Vagina (tissue), 2 donors: ENCODE measurements at regions not wholly inside any gene's neighbourhood (a gene's known extent, or its start where the extent isn't known, plus 50 kb on each side); places are given as distances from the start of the nearest gene placed in this dataset.

ENCODE experiments used
- DNase-seq, 2 donors: peaks; one replicate each; pipeline ENCODE4 v3.0.0-alpha.2; 2017; ENCODE audit errors: extremely low spot score in 2 of 2
- H3K27ac ChIP-seq: fragments of 200-600 bp; sonication (generic); one replicate; pipeline ENCODE4 v1.5.1; 2019
- H3K27me3 ChIP-seq: fragments of 200-600 bp; sonication (generic); one replicate; pipeline ENCODE4 v1.5.1; 2019
- H3K36me3 ChIP-seq, 2 donors: fragments of 200-600 bp; sonication (generic); one replicate each; pipeline ENCODE4 v1.5.1; 2017 to 2019
- H3K4me1 ChIP-seq: fragments of 200-600 bp; sonication (generic); one replicate; pipeline ENCODE4 v1.5.1; 2019
- H3K4me3 ChIP-seq, 2 donors: fragments of 200-600 bp; sonication (generic); 1 replicate in 1 of 2; 2 replicates in 1 of 2; pipeline ENCODE4 v1.5.1; 2016 to 2019
- H3K9me3 ChIP-seq: fragments of 200-600 bp; sonication (generic); one replicate; pipeline ENCODE4 v1.5.1; 2019
- POLR2A ChIP-seq, 2 donors: fragments of 450-650 bp; IDR thresholded peaks; one replicate each; pipeline ENCODE4 v1.6.1; 2017; ENCODE audit warnings: antibody characterized with exemption in 2 of 2, mild to moderate bottlenecking in 2 of 2, moderate library complexity in 2 of 2
- POLR2AphosphoS5 ChIP-seq, 2 donors: sonication (generic); formaldehyde crosslinking; IDR thresholded peaks; one replicate each; pipeline ENCODE4 v1.9.0; 2017; ENCODE audit warnings: antibody characterized with exemption in 2 of 2, mild to moderate bottlenecking in 2 of 2, low read depth in 1 of 2; ENCODE audit not compliant: insufficient read depth in 1 of 2
- intact Hi-C: fragments of 100-400 bp; cut with DNase I; formaldehyde crosslinking; loops from one replicate; pipeline ENCODE4 v1.15.1; 2023
- TF ChIP-seq, protein P1 (sequence below), 3 experiments: fragments of 450-650 bp in 2 of 3; fragments of 200-600 bp in 1 of 3; sonication (generic) in 1 of 3; IDR thresholded peaks; one replicate each; pipeline ENCODE4 v1.5.1; 2017 to 2019; ENCODE audit warnings: antibody characterized with exemption in 3 of 3, mild to moderate bottlenecking in 2 of 3, moderate library complexity in 2 of 3

DNA sequence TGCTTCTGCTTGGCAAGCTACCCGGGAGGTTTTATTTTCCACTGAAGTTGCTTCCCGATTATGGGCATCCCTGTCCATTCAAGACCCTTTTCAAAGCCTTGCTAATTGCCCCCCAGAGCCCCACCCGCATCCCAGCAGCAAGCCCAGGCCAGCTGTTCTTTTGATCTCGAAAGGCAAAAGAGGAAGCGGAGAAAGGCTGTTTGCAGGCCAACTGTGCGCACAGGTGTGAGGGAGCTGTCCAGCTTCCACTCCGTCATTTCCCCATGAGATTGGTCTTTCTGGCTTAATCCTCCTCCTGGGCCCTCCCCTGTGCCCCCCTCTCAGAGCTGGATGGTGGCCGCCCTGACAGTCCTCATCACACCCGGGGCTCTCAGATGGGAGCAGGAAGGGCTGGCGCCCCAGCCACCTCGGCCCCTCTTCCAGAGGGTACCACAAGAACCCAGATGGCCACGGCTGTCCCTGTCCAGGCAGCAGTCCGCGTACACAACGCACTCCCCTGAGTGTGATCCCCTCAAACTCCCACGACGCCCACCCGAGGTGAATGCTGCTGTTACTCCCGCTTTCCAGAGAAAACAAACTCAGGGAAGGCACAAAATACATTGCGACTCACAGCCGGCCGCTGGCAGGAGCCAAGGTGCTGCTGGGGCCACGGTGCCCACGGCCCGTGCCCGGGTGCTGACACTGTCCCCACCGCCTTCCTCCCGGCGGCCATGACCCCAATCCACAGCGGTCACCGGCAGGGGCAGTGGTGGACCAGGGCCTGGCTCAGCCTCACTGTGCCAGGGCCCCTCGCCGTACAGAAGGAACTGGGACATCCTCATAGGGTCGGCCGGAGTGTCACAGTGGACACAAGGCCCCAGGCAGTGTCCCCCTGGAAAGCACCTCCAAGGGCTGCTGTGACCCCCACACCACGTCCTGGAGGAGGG is 121.9 kb downstream of the CRYAA start:
- DNase-seq: no peak
- no peaks in the 10 kb centered on the region for H3K36me3 ChIP-seq
- no peaks in the 10 kb centered on the region for H3K9me3 ChIP-seq
- intact Hi-C loops: no loop called here
- no peak for TF ChIP-seq POLR2AphosphoS5 (IDR thresholded peaks at IDR 0.05; ENCODE audit: insufficient read depth in 1 of 2, low read depth in 1 of 2)
- TF ChIP-seq, protein P1, sequence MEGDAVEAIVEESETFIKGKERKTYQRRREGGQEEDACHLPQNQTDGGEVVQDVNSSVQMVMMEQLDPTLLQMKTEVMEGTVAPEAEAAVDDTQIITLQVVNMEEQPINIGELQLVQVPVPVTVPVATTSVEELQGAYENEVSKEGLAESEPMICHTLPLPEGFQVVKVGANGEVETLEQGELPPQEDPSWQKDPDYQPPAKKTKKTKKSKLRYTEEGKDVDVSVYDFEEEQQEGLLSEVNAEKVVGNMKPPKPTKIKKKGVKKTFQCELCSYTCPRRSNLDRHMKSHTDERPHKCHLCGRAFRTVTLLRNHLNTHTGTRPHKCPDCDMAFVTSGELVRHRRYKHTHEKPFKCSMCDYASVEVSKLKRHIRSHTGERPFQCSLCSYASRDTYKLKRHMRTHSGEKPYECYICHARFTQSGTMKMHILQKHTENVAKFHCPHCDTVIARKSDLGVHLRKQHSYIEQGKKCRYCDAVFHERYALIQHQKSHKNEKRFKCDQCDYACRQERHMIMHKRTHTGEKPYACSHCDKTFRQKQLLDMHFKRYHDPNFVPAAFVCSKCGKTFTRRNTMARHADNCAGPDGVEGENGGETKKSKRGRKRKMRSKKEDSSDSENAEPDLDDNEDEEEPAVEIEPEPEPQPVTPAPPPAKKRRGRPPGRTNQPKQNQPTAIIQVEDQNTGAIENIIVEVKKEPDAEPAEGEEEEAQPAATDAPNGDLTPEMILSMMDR (IDR thresholded peaks at IDR 0.05): no peak
- no peak for TF ChIP-seq POLR2A (IDR thresholded peaks at IDR 0.05)
- no peak overlapping the region for H3K27ac ChIP-seq
- H3K4me3 ChIP-seq: no peak overlapping the region
- H3K27me3 ChIP-seq: no peaks in the 10 kb centered on the region
- H3K4me1 ChIP-seq: no peaks in the 10 kb centered on the region

DNA sequence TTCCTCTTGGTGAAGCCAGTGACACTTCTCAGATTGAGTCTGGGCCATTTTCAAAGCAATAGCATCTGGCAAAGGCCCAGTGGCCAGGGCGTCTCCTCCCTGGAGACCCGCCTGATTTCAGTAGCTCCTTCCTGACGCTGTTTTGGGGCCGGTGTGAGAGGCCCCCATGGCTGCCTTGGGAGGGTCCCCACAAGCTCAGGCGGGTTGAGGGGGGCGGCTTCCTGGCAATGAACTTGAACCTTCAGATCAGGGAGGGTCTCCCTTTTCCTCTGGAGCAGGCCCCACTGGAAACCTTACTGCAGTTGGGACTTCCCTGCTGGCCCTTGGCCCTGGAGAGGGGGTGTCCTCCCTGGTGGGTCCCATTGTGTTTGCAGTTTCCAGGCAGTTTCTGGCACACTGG is 121.2 kb downstream of the CRYAA start:
- no peak overlapping the region for H3K27ac ChIP-seq
- intact Hi-C loops: no loop called here
- no peaks in the 10 kb centered on the region for H3K27me3 ChIP-seq
- no peak for DNase-seq
- no peaks in the 10 kb centered on the region for H3K36me3 ChIP-seq
- H3K4me3 ChIP-seq: no peak overlapping the region
- H3K9me3 ChIP-seq: no peaks in the 10 kb centered on the region
- no peaks in the 10 kb centered on the region for H3K4me1 ChIP-seq
- TF ChIP-seq POLR2A (IDR thresholded peaks at IDR 0.05) (no peak), POLR2AphosphoS5 (IDR thresholded peaks at IDR 0.05; ENCODE audit: insufficient read depth in 1 of 2, low read depth in 1 of 2) (no peak)
- TF ChIP-seq, protein P1 (IDR thresholded peaks at IDR 0.05): no peak

GRCh38 chr21:43289442-43289841 is 120.6 kb downstream of the CRYAA start:
- Histone ChIP-seq H3K27me3 (no peaks in the 10 kb centered on the region), H3K4me3 (no peak overlapping the region), H3K4me1 (no peaks in the 10 kb centered on the region), H3K27ac (no peak overlapping the region), H3K9me3 (no peaks in the 10 kb centered on the region), H3K36me3 (no peaks in the 10 kb centered on the region)
- TF ChIP-seq, protein P1 (IDR thresholded peaks at IDR 0.05): no peak
- TF ChIP-seq POLR2AphosphoS5 (IDR thresholded peaks at IDR 0.05; ENCODE audit: insufficient read depth in 1 of 2, low read depth in 1 of 2) (no peak), POLR2A (IDR thresholded peaks at IDR 0.05) (no peak)
- intact Hi-C loops: no loop called here
- no peak for DNase-seq

- H3K36me3 ChIP-seq: no peaks in the 10 kb centered on the region
- intact Hi-C loops: no loop called here
- no peak for DNase-seq
- H3K4me1 ChIP-seq: no peaks in the 10 kb centered on the region
- H3K27me3 ChIP-seq: no peaks in the 10 kb centered on the region
- no peaks in the 10 kb centered on the region for H3K9me3 ChIP-seq
- H3K27ac ChIP-seq: no peak overlapping the region
- no peak overlapping the region for H3K4me3 ChIP-seq
- TF ChIP-seq, protein P1 (IDR thresholded peaks at IDR 0.05): no peak
- TF ChIP-seq POLR2AphosphoS5 (IDR thresholded peaks at IDR 0.05; ENCODE audit: insufficient read depth in 1 of 2, low read depth in 1 of 2) (no peak), POLR2A (IDR thresholded peaks at IDR 0.05) (no peak)
These were observed 119.3 kb downstream of the CRYAA start for GRCh38 chr21:43287795-43288755.
